Suprapubic skin (tissue), 4 donors: ENCODE measurements at regions not wholly inside any gene's neighbourhood (a gene's known extent, or its start where the extent isn't known, plus 50 kb on each side); places are given as distances from the start of the nearest gene placed in this dataset.
"Not testable (repeated sequence)": the region's sequence is repeated elsewhere in the genome, so short reads cannot be mapped to it uniquely, and the experiment has no call there.

ENCODE experiments used
- DNase-seq, 2 donors: peaks; one replicate each; pipeline ENCODE4 v3.0.0-alpha.2; 2019; ENCODE audit warnings: low spot score in 2 of 2
- H3K27ac ChIP-seq: fragments of 200-600 bp; sonication (generic); one replicate; pipeline ENCODE4 v1.5.1; 2019
- H3K27me3 ChIP-seq: fragments of 200-600 bp; sonication (generic); one replicate; pipeline ENCODE4 v1.5.1; 2019
- H3K36me3 ChIP-seq: fragments of 200-600 bp; sonication (generic); one replicate; pipeline ENCODE4 v1.5.1; 2019
- H3K4me1 ChIP-seq: fragments of 200-600 bp; sonication (generic); one replicate; pipeline ENCODE4 v1.5.1; 2019
- H3K4me3 ChIP-seq: fragments of 200-600 bp; sonication (generic); one replicate; pipeline ENCODE4 v1.5.1; 2019; ENCODE audit warnings: mild to moderate bottlenecking
- H3K9me3 ChIP-seq: fragments of 200-600 bp; sonication (generic); one replicate; pipeline ENCODE4 v1.5.1; 2019
- EP300 ChIP-seq: sonication (generic); formaldehyde crosslinking; IDR thresholded peaks from one replicate; pipeline ENCODE4 v1.6.1; 2017; ENCODE audit warnings: antibody characterized with exemption
- POLR2A ChIP-seq, 2 donors: fragments of 450-650 bp; IDR thresholded peaks; one replicate each; pipeline ENCODE4 v1.6.1; 2017; ENCODE audit warnings: antibody characterized with exemption in 2 of 2, mild to moderate bottlenecking in 2 of 2, moderate library complexity in 2 of 2
- POLR2AphosphoS5 ChIP-seq, 3 donors: sonication (generic); formaldehyde crosslinking; IDR thresholded peaks; one replicate each; pipeline ENCODE4 v1.6.1; 2017; ENCODE audit warnings: antibody characterized with exemption in 3 of 3
- WGBS: methylation state at CpG from one replicate; pipeline ENCODE4 v1.1.5; 2018; 5-methylcytosine and 5-hydroxymethylcytosine counted together
- TF ChIP-seq, protein P1 (sequence below), 2 donors: fragments of 200-600 bp in 1 of 2; fragments of 450-650 bp in 1 of 2; sonication (generic) in 1 of 2; IDR thresholded peaks; one replicate each; pipeline ENCODE4 v1.5.1; 2016 to 2019; ENCODE audit warnings: antibody characterized with exemption in 2 of 2, mild to moderate bottlenecking in 1 of 2, moderate library complexity in 1 of 2

DNA sequence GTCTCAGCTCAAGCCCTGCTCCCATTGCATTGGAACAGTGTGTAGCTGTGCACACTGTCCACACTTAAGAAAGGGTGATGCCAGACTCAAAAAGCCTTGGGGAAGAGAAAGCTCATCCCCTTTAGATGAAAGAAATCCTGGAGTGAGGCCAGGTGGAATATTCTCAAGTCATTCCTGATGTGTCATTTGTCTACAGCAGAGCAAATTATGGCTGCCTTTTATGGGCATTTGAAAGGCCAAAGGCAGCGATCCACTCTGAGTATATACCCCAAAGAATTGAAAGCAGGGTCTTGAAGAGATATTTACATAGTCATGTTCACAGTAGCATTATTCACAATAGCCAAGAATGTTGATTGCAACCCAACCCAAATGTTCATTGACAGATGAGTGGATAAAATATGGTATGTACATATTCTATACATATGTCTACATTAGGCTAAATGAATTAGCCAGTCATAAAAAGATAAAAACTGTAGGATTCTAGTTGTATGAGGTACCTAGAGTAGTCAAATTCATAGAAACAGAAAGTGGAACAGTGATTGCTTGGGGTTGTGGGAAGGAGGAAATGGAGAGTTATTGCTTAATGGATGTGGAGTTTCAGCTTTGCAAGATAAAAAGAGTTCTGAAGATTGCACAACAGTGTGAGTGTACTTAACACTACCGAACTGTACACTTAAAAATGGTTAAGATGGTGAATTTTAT is 214.9 kb downstream of the KCNRG start:
- Histone ChIP-seq H3K27ac (no peak overlapping the region), H3K27me3 (no peaks in the 10 kb centered on the region), H3K4me1 (no peaks in the 10 kb centered on the region), H3K9me3 (no peaks in the 10 kb centered on the region), H3K36me3 (no peaks in the 10 kb centered on the region), H3K4me3 (no peak overlapping the region)
- no peak for DNase-seq
- TF ChIP-seq POLR2A (IDR thresholded peaks at IDR 0.05) (no peak), POLR2AphosphoS5 (IDR thresholded peaks at IDR 0.05) (no peak), EP300 (no peak)
- TF ChIP-seq, protein P1, sequence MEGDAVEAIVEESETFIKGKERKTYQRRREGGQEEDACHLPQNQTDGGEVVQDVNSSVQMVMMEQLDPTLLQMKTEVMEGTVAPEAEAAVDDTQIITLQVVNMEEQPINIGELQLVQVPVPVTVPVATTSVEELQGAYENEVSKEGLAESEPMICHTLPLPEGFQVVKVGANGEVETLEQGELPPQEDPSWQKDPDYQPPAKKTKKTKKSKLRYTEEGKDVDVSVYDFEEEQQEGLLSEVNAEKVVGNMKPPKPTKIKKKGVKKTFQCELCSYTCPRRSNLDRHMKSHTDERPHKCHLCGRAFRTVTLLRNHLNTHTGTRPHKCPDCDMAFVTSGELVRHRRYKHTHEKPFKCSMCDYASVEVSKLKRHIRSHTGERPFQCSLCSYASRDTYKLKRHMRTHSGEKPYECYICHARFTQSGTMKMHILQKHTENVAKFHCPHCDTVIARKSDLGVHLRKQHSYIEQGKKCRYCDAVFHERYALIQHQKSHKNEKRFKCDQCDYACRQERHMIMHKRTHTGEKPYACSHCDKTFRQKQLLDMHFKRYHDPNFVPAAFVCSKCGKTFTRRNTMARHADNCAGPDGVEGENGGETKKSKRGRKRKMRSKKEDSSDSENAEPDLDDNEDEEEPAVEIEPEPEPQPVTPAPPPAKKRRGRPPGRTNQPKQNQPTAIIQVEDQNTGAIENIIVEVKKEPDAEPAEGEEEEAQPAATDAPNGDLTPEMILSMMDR (IDR thresholded peaks at IDR 0.05), result no peak
- 77% methylated on average over 2 of the region's 2 CpGs for WGBS

DNA sequence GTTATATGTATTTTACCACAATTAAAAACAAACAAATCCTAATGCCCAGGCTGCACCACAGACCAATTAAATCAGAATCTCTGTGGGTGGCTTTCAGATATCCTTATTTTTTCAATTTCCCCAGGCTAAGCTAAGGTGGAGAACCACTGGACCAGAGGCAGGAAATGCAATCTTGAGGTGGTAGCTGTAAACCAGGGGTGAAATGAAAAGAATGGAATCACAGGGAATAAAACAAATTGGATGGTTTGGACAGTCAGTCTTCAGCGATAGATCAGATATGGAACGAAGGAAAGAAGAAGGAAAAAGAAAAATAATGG is 215.4 kb downstream of the KCNRG start:
- whole genome bisulfite sequencing, result 90% methylated on average over 2 of the region's 2 CpGs
- no peak for DNase-seq
- H3K4me3 ChIP-seq, result no peak overlapping the region
- no peak overlapping the region for H3K27ac ChIP-seq
- TF ChIP-seq POLR2AphosphoS5 (IDR thresholded peaks at IDR 0.05) (no peak), EP300 (no peak), POLR2A (IDR thresholded peaks at IDR 0.05) (no peak)
- TF ChIP-seq, protein P1 (IDR thresholded peaks at IDR 0.05), result no peak
- no peaks in the 10 kb centered on the region for H3K27me3 ChIP-seq
- H3K9me3 ChIP-seq, result no peaks in the 10 kb centered on the region
- no peaks in the 10 kb centered on the region for H3K4me1 ChIP-seq
- no peaks in the 10 kb centered on the region for H3K36me3 ChIP-seq

DNA sequence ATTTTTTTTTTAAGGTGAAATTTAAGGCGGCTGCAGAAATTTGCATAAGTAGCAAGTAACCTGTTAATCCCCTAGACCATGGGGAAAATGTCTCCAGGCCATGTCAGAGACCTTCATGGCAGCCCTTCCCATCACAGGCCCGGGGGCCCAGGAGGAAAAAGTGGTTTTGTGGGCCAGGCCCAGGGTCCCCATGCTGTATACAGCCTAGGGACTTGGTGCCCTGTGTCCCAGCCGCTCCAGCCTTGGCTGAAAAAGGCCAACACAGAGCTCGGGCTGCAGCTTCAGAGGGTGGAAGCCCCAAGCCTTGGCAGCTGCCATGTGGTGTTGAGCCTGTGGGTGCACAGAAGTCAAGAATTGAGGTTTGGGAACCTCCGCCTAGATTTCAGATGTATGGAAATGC is 218.3 kb downstream of the KCNRG start:
- 88% methylated on average over 4 of the region's 5 CpGs for WGBS
- not testable (repeated sequence) for H3K27me3 ChIP-seq, H3K27ac ChIP-seq, H3K36me3 ChIP-seq, DNase-seq, H3K9me3 ChIP-seq, H3K4me3 ChIP-seq, H3K4me1 ChIP-seq

DNA sequence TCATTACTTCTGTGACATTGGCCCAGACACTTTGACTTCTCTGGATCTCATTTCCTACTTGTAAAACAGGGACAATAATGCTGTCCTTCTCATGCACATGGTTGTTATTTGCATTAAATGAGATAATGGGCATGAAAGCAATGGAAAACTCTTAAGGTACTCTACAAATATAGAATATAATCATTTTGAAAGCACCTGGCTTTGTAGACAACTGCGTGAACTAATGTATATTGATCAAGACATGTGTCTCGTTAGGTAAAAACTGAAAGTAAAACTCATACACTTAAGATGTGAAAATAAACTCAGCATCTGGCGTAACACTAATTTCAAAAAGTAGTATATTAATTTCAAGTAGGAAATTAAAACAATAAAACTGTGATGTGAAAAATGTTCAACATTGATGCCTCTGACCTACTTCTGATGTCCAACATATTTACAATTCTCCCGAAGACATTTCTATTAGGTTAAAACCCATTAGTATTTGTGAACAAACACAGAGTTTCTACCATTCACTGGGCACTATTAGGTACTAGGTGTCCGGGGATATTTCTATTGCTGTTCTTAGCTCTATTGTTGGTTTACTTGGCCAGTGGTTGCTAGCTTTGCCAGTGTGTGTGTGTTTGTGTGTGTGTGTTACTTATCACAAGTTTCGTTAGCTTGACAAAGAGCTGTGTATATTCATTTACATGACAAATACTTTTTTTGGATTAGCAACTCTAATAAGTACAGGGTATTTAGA is 220.5 kb downstream of the KCNRG start:
- no peaks in the 10 kb centered on the region for H3K4me1 ChIP-seq
- H3K27me3 ChIP-seq, result no peaks in the 10 kb centered on the region
- no peaks in the 10 kb centered on the region for H3K9me3 ChIP-seq
- no peak overlapping the region for H3K4me3 ChIP-seq
- 95% methylated on average over 6 of the region's 6 CpGs for WGBS
- TF ChIP-seq EP300, result no peak
- TF ChIP-seq, protein P1 (IDR thresholded peaks at IDR 0.05), result no peak
- TF ChIP-seq POLR2A (IDR thresholded peaks at IDR 0.05), result no peak
- no peak for TF ChIP-seq POLR2AphosphoS5 (IDR thresholded peaks at IDR 0.05)
- H3K27ac ChIP-seq, result no peak overlapping the region
- H3K36me3 ChIP-seq, result no peaks in the 10 kb centered on the region
- DNase-seq, result no peak

DNA sequence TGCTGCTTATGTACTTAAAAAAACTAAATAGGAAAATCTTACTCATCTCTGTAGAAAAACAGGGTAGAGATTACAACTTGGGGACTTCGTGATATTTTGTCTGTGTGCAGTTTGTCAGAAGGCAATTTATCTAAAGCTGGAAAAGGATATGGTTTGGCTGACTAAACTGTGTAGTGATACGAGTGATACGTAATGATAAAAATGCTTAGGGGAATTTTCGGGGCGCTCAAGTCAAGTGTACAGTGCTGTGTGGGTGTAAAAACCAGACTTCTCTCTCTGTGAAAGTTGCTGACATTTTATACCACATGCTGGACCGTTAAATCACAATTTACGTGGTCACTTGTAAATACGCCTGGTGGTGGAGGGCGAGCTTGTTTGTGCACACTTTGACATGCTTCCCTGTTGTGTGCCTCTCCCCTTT is 221.7 kb downstream of the KCNRG start:
- H3K27me3 ChIP-seq, result no peaks in the 10 kb centered on the region
- H3K27ac ChIP-seq, result no peak overlapping the region
- no peak for DNase-seq
- H3K4me3 ChIP-seq, result no peak overlapping the region
- 38% methylated on average over 9 of the region's 9 CpGs for WGBS
- TF ChIP-seq POLR2A (IDR thresholded peaks at IDR 0.05) (no peak), POLR2AphosphoS5 (IDR thresholded peaks at IDR 0.05) (no peak), EP300 (no peak)
- TF ChIP-seq, protein P1 (IDR thresholded peaks at IDR 0.05), result no peak
- H3K9me3 ChIP-seq, result no peaks in the 10 kb centered on the region
- H3K4me1 ChIP-seq, result no peaks in the 10 kb centered on the region
- H3K36me3 ChIP-seq, result no peaks in the 10 kb centered on the region
